ENCODE measurements at regions not wholly inside any gene's neighbourhood (a gene's known extent, or its start where the extent isn't known, plus 50 kb on each side); places are given as distances from the start of the nearest gene placed in this dataset.
"Not testable (repeated sequence)": the region's sequence is repeated elsewhere in the genome, so short reads cannot be mapped to it uniquely, and the experiment has no call there.

GRCh38 chr2:55799624-55800023, 106.0 kb upstream of the PNPT1 start:
- TF ChIP-seq STAT5A (IDR thresholded peaks at IDR 0.05; ENCODE audit: borderline replicate concordance, low read length); TCF7 (IDR thresholded peaks at IDR 0.05; ENCODE audit: borderline replicate concordance); CTCF (IDR thresholded peaks at IDR 0.05 in 2 of 3, conservative IDR thresholded peaks at IDR 0.05 in 1 of 3; ENCODE audit: insufficient read depth in 2 of 3, low read depth in 1 of 3, low read length in 3 of 3); ATF6 (CRISPR knock-in tag; IDR thresholded peaks at IDR 0.05); CHD1 (IDR thresholded peaks at IDR 0.05; ENCODE audit: low read length): not testable (repeated sequence)
